Mucosa of gallbladder (tissue), 1 donor: ENCODE measurements at regions not wholly inside any gene's neighbourhood (a gene's known extent, or its start where the extent isn't known, plus 50 kb on each side); places are given as distances from the start of the nearest gene placed in this dataset.
"Not testable (repeated sequence)": the region's sequence is repeated elsewhere in the genome, so short reads cannot be mapped to it uniquely, and the experiment has no call there.

Experiments
- DNase-seq: peaks from one replicate; pipeline ENCODE4 v3.0.0-alpha.2; 2020; ENCODE audit warnings: low spot score
- donor health status: DM: no; HTN: no; CAD: no.

- no peak for DNase-seq
These were observed 1847.0 kb upstream of the PCDH10 start for GRCh38 chr4:131302108-131302507.

- DNase-seq: no peak
These were observed 1844.4 kb upstream of the PCDH10 start for GRCh38 chr4:131304686-131305085.

GRCh38 chr4:131309628-131310027, 1839.5 kb upstream of the PCDH10 start:
- DNase-seq: no peak

GRCh38 chr4:131316086-131316485, 1833.0 kb upstream of the PCDH10 start:
- no peak for DNase-seq

GRCh38 chr4:131337936-131338335, 1811.2 kb upstream of the PCDH10 start:
- DNase-seq: no peak

- DNase-seq: no peak
These were observed 1810.0 kb upstream of the PCDH10 start for GRCh38 chr4:131339137-131339536.

- DNase-seq: no peak
These were observed 1804.3 kb upstream of the PCDH10 start for GRCh38 chr4:131344761-131345160.

- DNase-seq: no peak
These were observed 1801.3 kb upstream of the PCDH10 start for GRCh38 chr4:131347816-131348215.

- DNase-seq: no peak
These were observed 1800.8 kb upstream of the PCDH10 start for GRCh38 chr4:131348263-131348662.

- not testable (repeated sequence) for DNase-seq
These were observed 1796.7 kb upstream of the PCDH10 start for GRCh38 chr4:131352371-131352770.

GRCh38 chr4:131366714-131367113, 1782.4 kb upstream of the PCDH10 start:
- DNase-seq: no peak

GRCh38 chr4:131367441-131367840, 1781.7 kb upstream of the PCDH10 start:
- no peak for DNase-seq

GRCh38 chr4:131370846-131371245, 1778.2 kb upstream of the PCDH10 start:
- no peak for DNase-seq

- DNase-seq: no peak
These were observed 1768.0 kb upstream of the PCDH10 start for GRCh38 chr4:131381055-131381454.

- no peak for DNase-seq
These were observed 1766.3 kb upstream of the PCDH10 start for GRCh38 chr4:131382839-131383238.

GRCh38 chr4:131388277-131388676, 1760.8 kb upstream of the PCDH10 start:
- no peak for DNase-seq

- DNase-seq: no peak
These were observed 1741.0 kb upstream of the PCDH10 start for GRCh38 chr4:131408102-131408501.

GRCh38 chr4:131411393-131411792, 1737.7 kb upstream of the PCDH10 start:
- DNase-seq: no peak

- no peak for DNase-seq
These were observed 1729.9 kb upstream of the PCDH10 start for GRCh38 chr4:131419147-131419546.

- no peak for DNase-seq
These were observed 1722.9 kb upstream of the PCDH10 start for GRCh38 chr4:131426023-131426758.

- DNase-seq: no peak
These were observed 1722.1 kb upstream of the PCDH10 start for GRCh38 chr4:131427000-131427399.

GRCh38 chr4:131430302-131430701, 1718.8 kb upstream of the PCDH10 start:
- DNase-seq: no peak

- no peak for DNase-seq
These were observed 1707.9 kb upstream of the PCDH10 start for GRCh38 chr4:131441004-131441688.
